ENCODE measurements at regions not wholly inside any gene's neighbourhood (a gene's known extent, or its start where the extent isn't known, plus 50 kb on each side); places are given as distances from the start of the nearest gene placed in this dataset.

DNA sequence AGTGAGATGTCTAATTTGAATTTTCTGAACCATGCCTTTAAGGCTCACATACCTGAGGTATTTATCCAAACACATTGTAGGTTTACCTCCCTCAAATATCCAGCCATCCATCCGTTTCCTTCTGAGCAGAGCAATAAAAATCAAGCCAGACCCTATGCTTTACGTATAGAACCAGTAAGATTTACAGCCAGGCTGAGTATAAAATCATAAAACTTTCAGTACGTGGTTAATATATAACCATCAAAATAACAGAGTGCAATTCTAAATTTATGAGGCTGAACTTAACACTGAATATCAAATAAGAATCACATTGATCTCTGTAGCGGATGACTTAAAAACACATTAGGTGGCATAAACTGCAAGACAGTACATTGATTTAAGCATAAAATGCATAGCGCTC, 877.9 kb upstream of the WWC1 start:
- DNase-seq (ENCODE audit: low spot score, unreplicated experiment), result no peak
- no peak overlapping the region for H3K27ac Mint-ChIP-seq
- no peaks in the 10 kb centered on the region for H3K9me3 Mint-ChIP-seq (ENCODE audit: low read depth)
- H3K27me3 Mint-ChIP-seq, result peaks cover 22% of the 10 kb centered on the region
- peaks cover 5% of the 10 kb centered on the region for H3K4me1 Mint-ChIP-seq (ENCODE audit: low read depth)
- no peaks in the 10 kb centered on the region for H3K36me3 Mint-ChIP-seq (ENCODE audit: insufficient read depth)
- TF ChIP-seq, protein P1, sequence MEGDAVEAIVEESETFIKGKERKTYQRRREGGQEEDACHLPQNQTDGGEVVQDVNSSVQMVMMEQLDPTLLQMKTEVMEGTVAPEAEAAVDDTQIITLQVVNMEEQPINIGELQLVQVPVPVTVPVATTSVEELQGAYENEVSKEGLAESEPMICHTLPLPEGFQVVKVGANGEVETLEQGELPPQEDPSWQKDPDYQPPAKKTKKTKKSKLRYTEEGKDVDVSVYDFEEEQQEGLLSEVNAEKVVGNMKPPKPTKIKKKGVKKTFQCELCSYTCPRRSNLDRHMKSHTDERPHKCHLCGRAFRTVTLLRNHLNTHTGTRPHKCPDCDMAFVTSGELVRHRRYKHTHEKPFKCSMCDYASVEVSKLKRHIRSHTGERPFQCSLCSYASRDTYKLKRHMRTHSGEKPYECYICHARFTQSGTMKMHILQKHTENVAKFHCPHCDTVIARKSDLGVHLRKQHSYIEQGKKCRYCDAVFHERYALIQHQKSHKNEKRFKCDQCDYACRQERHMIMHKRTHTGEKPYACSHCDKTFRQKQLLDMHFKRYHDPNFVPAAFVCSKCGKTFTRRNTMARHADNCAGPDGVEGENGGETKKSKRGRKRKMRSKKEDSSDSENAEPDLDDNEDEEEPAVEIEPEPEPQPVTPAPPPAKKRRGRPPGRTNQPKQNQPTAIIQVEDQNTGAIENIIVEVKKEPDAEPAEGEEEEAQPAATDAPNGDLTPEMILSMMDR (IDR thresholded peaks at IDR 0.05; ENCODE audit: unreplicated experiment), result no peak
- no peak overlapping the region for H3K4me3 Mint-ChIP-seq (ENCODE audit: low read depth)

- no peak overlapping the region for H3K27ac Mint-ChIP-seq
- H3K4me3 Mint-ChIP-seq (ENCODE audit: low read depth), result no peak overlapping the region
- TF ChIP-seq, protein P1 (IDR thresholded peaks at IDR 0.05; ENCODE audit: unreplicated experiment), result no peak
- H3K36me3 Mint-ChIP-seq (ENCODE audit: insufficient read depth), result no peaks in the 10 kb centered on the region
- peaks cover 5% of the 10 kb centered on the region for H3K4me1 Mint-ChIP-seq (ENCODE audit: low read depth)
- H3K9me3 Mint-ChIP-seq (ENCODE audit: low read depth), result no peaks in the 10 kb centered on the region
- DNase-seq (ENCODE audit: low spot score, unreplicated experiment), result no peak
- H3K27me3 Mint-ChIP-seq, result peaks cover 24% of the 10 kb centered on the region
Measured at GRCh38 chr5:167414611-167415010, 876.8 kb upstream of the WWC1 start.

DNA sequence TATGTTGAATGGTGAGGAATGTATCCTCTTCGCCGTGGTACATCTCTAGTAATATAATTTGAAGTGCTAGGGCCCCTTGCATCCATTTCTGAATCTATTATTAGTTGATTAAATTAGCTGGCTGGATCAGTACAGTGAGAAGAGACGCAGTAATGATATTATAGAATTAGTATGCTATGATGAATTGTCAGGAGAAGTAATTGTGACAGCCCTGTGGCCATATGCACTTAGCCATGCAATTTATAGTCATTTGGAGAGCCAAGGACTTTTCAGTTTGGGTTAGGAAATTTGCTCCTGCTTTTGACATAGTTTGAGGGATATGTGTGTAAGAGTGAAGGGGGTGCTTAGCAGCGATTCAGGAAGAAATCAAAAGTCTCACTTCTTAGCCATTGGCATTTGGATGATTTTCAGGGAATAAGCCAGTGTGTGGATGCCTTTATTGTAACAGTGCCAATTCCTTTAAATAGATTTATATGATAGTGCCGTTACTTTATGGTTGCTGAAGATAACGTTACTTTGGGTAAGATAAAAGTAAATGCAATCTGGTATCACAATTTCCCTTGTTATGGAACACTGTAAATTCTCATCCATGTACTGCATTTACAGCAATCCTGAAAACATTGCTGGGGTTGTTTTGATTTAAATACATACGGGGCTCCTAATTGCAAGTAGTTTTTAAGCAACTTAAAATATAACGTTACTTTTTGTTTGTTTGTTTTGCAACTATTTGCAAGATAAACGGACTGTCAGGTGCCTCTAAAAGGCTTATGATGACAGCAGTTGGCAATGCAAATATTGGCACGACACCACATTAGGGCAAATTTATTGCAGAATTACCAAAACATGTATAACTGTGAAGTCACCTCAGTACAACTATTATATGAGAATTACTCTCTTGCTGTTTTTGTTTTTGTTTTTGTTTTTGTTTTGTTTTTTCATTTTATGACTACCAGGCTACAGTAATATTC, 875.4 kb upstream of the WWC1 start:
- H3K9me3 Mint-ChIP-seq (ENCODE audit: low read depth), result no peaks in the 10 kb centered on the region
- peaks cover 5% of the 10 kb centered on the region for H3K4me1 Mint-ChIP-seq (ENCODE audit: low read depth)
- TF ChIP-seq, protein P1 (IDR thresholded peaks at IDR 0.05; ENCODE audit: unreplicated experiment), result no peak
- H3K36me3 Mint-ChIP-seq (ENCODE audit: insufficient read depth), result no peaks in the 10 kb centered on the region
- no peak overlapping the region for H3K4me3 Mint-ChIP-seq (ENCODE audit: low read depth)
- DNase-seq (ENCODE audit: low spot score, unreplicated experiment), result no peak
- no peak overlapping the region for H3K27ac Mint-ChIP-seq
- H3K27me3 Mint-ChIP-seq, result peaks cover 32% of the 10 kb centered on the region

DNA sequence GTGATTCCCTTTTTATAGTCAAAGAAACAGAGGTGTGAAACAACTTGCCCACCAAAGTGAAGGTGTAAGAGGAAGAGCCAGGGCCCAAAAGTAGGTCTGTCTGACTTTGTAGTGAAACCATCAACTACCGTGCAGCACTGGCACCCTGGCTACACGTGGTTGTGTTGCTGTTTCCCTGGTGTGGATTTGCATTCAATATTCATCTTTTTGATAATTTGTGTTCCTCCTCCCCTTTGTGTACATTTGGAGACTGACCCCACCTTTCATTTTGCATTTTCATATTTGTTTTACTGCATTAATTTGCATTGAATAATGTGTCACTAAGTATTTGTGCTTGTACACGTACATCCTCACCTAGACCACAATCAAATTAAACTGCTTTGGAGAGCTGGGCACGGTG, 873.8 kb upstream of the WWC1 start:
- Mint-ChIP-seq H3K27me3 (peaks cover 25% of the 10 kb centered on the region), H3K36me3 (ENCODE audit: insufficient read depth) (no peaks in the 10 kb centered on the region), H3K27ac (no peak overlapping the region), H3K9me3 (ENCODE audit: low read depth) (no peaks in the 10 kb centered on the region), H3K4me1 (ENCODE audit: low read depth) (peaks cover 8% of the 10 kb centered on the region), H3K4me3 (ENCODE audit: low read depth) (no peak overlapping the region)
- TF ChIP-seq, protein P1 (IDR thresholded peaks at IDR 0.05; ENCODE audit: unreplicated experiment), result no peak
- DNase-seq (ENCODE audit: low spot score, unreplicated experiment), result no peak

GRCh38 chr5:167425161-167425560, 866.3 kb upstream of the WWC1 start:
- TF ChIP-seq, protein P1 (IDR thresholded peaks at IDR 0.05; ENCODE audit: unreplicated experiment), result no peak
- Mint-ChIP-seq H3K27ac (no peak overlapping the region), H3K36me3 (ENCODE audit: insufficient read depth) (no peaks in the 10 kb centered on the region), H3K9me3 (ENCODE audit: low read depth) (peaks cover 3% of the 10 kb centered on the region), H3K4me1 (ENCODE audit: low read depth) (peaks cover 13% of the 10 kb centered on the region), H3K4me3 (ENCODE audit: low read depth) (no peak overlapping the region), H3K27me3 (peaks cover 27% of the 10 kb centered on the region)
- DNase-seq (ENCODE audit: low spot score, unreplicated experiment), result no peak
